BJ (cell line): ENCODE measurements at regions not wholly inside any gene's neighbourhood (a gene's known extent, or its start where the extent isn't known, plus 50 kb on each side); places are given as distances from the start of the nearest gene placed in this dataset.
"Not testable (repeated sequence)": the region's sequence is repeated elsewhere in the genome, so short reads cannot be mapped to it uniquely, and the experiment has no call there.

Experiments
- CTCF ChIA-PET: fragments of 350-600 bp; formaldehyde crosslinking; extraction: SDS; loops from one replicate; lab custom pipeline; 2021; ENCODE audit warnings: antibody characterized with exemption, inconsistent platforms; lab: Yijun Ruan, JAX
- POLR2A ChIA-PET: fragments of 300-600 bp; sonication (Branson Sonifier 250); formaldehyde crosslinking; extraction: SDS; loops from one replicate; lab custom pipeline; 2021; ENCODE audit warnings: antibody characterized with exemption; lab: Charles Lee
- DNase-seq: peaks from one replicate; pipeline ENCODE4 v3.0.0-alpha.2; 2011; ENCODE audit warnings: low read depth
- H3K27me3 ChIP-seq: 2 replicates; pipeline ENCODE4 v1.6.0; 2011; ENCODE audit warnings: low read length; ENCODE audit not compliant: control insufficient read depth, insufficient read depth
- H3K36me3 ChIP-seq: 2 replicates; pipeline ENCODE4 v1.5.1; 2011; ENCODE audit warnings: low read length; ENCODE audit not compliant: control insufficient read depth, insufficient read depth
- H3K4me3 ChIP-seq: 2 replicates; pipeline ENCODE4 v1.5.1; 2011; ENCODE audit warnings: low read depth, mild to moderate bottlenecking, control low read depth, low read length
- TF ChIP-seq, protein P1 (sequence below): IDR thresholded peaks from 2 replicates; pipeline ENCODE4 v1.5.1; 2011; ENCODE audit warnings: low read depth, mild to moderate bottlenecking, control low read depth, inconsistent platforms, low read length, moderate library complexity; ENCODE audit not compliant: insufficient read depth

- DNase-seq, POLR2A ChIA-PET, H3K4me3 ChIP-seq, H3K36me3 ChIP-seq: not testable (repeated sequence)
- CTCF ChIA-PET: interaction anchor here (0.8 to 2.0 kb wide), 2 partner anchors 149 to 159 kb away, joined by 3 to 7 read pairs; no protein-coding TSS in a partner anchor
- peaks cover 17% of the 10 kb centered on the region; the same call in 1 of the 2 replicates for H3K27me3 ChIP-seq
These were observed 82.7 kb downstream of the TFRC start for GRCh38 chr3:195999176-195999575.

DNA sequence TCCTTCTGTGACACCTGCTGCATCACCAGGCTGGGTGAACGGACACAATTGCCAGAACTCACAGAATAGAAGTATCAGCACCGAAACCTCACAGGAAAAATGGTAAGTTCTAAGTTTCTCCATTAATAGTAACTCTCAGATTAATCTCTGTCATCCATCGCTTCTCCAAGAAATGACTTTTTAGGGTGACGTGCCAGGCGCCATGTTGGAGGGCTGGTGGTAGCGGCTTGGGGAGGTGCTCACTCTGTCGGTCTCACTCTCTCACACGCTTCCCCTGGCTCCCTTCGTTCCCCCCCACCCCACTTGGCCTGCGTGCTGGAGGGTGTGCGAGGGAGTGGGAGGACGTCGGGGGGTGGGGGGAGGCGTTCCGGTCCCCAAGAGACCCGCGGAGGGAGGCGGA, 85.6 kb downstream of the TFRC start:
- H3K36me3 ChIP-seq, CTCF ChIA-PET, H3K4me3 ChIP-seq, DNase-seq, H3K27me3 ChIP-seq, POLR2A ChIA-PET: not testable (repeated sequence)

DNA sequence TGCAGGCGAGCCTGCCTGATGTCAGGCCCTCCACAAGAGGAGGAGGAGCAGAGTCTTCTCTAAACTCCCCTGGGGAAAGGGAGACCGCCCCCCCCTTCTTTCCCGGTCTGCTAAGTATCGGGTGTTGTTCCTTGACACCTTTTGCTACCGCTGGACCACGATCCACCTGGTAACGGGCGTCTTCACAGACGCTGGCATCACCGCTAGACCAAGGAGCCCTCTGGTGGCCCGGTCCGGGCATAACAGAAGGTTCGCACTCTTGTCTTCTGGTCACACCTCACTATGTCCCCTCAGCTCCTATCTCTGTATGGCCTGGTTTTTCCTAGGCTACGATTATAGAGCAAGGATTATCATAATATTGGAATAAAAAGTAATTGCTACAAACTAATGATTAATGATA, 86.0 kb upstream of the TNK2 start:
- H3K27me3 ChIP-seq, DNase-seq, H3K4me3 ChIP-seq, POLR2A ChIA-PET, H3K36me3 ChIP-seq, CTCF ChIA-PET: not testable (repeated sequence)
- TF ChIP-seq, protein P1, sequence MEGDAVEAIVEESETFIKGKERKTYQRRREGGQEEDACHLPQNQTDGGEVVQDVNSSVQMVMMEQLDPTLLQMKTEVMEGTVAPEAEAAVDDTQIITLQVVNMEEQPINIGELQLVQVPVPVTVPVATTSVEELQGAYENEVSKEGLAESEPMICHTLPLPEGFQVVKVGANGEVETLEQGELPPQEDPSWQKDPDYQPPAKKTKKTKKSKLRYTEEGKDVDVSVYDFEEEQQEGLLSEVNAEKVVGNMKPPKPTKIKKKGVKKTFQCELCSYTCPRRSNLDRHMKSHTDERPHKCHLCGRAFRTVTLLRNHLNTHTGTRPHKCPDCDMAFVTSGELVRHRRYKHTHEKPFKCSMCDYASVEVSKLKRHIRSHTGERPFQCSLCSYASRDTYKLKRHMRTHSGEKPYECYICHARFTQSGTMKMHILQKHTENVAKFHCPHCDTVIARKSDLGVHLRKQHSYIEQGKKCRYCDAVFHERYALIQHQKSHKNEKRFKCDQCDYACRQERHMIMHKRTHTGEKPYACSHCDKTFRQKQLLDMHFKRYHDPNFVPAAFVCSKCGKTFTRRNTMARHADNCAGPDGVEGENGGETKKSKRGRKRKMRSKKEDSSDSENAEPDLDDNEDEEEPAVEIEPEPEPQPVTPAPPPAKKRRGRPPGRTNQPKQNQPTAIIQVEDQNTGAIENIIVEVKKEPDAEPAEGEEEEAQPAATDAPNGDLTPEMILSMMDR: peak; percentile 26; the same call in 1 of the 2 replicates

DNA sequence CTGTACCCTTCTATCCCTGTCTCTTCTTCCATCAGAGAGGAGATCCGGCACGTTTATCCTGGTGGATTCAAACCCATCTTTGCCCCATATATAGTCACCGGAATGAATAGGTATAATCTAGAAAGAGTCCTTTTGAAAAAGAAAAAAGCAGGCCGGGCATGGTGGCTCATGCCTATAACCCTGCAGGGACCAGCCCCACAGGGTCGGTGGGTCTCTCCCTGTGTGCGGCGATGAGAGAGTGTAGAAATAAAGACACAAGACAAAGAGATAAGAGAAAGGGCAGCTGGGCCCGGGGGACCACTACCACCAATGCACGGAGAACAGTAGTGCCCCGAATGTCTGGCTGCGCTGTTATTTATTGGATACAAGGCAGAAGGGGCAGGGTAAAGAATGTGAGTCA, 85.3 kb upstream of the TNK2 start:
- H3K27me3 ChIP-seq, POLR2A ChIA-PET, H3K36me3 ChIP-seq, H3K4me3 ChIP-seq, DNase-seq: not testable (repeated sequence)
- CTCF ChIA-PET: interaction anchor here (0.6 kb wide), 1 partner anchor 71 kb away, joined by 3 read pairs; no protein-coding TSS in a partner anchor

DNA sequence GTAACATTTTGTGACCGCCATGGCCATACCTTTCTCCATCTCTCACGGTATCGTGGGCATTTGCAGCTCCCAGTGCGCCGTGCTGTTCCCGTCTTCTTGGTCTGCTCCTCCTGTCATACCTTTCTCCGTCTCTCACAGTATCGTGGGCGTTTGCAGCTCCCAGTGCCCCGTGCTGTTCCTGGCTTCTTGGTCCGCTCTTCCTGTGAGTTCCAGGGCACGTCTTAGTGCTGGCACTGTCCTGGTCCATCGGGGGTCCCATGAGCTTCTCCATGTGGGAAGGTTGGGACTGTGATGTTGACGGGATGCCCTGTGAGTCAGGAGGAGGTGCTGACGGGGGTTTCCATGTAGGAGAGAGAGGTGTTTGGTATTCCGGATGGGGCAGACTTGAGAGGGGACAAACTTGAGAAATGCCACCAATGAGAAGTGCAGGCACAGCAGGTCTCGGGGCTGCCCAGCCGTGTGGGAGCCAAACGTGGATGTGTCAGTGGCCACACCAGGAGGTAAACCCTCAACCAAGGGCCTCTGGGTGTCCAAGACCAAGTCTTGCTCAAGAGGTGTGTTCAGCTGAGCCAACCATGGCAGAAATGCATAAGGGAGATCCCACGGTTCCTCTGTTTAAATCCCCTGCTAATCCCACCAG, 84.7 kb upstream of the TNK2 start:
- H3K27me3 ChIP-seq, H3K36me3 ChIP-seq, POLR2A ChIA-PET, H3K4me3 ChIP-seq, DNase-seq: not testable (repeated sequence)
- CTCF ChIA-PET: interaction anchor here (0.6 kb wide), 1 partner anchor 70 kb away, joined by 3 read pairs; no protein-coding TSS in a partner anchor

DNA sequence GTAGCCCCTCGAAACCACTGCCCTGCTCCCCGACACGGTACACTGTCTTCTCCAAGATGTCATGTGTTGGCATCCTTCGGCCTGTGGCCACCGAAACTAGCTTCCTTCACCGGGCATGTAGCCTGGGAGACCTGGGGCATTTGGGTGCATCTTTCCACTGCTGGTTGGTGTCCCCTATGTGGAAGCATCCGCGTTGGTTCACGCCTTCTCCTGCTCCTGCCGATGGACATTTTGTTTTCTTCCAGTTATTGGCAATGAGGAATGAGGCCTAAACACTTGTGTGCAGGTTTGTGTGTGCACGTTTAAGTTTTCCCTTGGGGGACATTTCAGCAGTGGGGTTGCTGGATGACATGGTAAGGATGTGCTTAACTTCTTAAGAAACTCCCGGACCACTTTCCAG, 83.6 kb upstream of the TNK2 start:
- H3K4me3 ChIP-seq, H3K36me3 ChIP-seq, POLR2A ChIA-PET, H3K27me3 ChIP-seq, DNase-seq, CTCF ChIA-PET: not testable (repeated sequence)

GRCh38 chr3:195991243-195991642, 82.9 kb upstream of the TNK2 start:
- POLR2A ChIA-PET, DNase-seq, H3K36me3 ChIP-seq, H3K4me3 ChIP-seq, CTCF ChIA-PET, H3K27me3 ChIP-seq: not testable (repeated sequence)

- POLR2A ChIA-PET, DNase-seq, CTCF ChIA-PET, H3K36me3 ChIP-seq, H3K27me3 ChIP-seq: not testable (repeated sequence)
- peak overlapping the region; percentile 66 for H3K4me3 ChIP-seq
These were observed 82.5 kb upstream of the TNK2 start for GRCh38 chr3:195990841-195991174.

- H3K27me3 ChIP-seq, CTCF ChIA-PET, POLR2A ChIA-PET, H3K36me3 ChIP-seq, DNase-seq: not testable (repeated sequence)
- peak overlapping the region; percentile 66 for H3K4me3 ChIP-seq
These were observed 81.8 kb upstream of the TNK2 start for GRCh38 chr3:195989921-195990840.

DNA sequence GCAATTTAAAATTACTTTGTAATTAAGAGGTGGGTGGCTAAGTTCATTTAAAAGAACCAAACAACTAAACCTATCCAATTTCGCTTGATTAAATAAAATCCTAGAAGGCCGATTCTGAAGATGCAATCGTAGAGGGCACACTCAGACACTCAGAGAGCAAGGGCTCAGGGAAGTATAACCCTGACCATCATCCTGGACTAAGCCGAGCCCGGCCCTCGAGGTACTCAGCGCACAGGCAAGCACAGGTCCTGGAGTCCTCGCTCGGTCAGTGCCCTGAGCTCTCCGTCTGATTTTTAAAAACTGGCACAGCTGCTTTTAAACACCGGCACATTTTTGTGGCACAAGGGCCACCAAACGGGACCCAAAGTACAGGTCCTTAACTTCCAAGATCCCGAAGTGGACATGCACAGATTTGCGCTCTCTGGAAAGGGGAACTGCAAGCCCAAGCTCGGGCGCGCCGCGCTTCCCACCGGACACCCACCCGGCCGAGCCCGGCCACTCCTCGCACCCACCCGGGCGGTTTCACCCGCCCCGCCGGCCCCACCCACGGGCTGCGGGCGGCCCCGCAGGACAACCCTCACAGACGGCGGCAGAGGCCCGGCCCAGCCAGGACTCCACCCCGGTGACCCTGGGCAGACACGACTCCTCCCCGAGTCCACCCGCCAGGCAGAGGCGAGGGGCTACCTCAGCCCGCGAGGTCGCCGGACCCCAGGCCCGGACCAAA, 81.0 kb upstream of the TNK2 start:
- H3K36me3 ChIP-seq, H3K27me3 ChIP-seq, DNase-seq, CTCF ChIA-PET, POLR2A ChIA-PET: not testable (repeated sequence)
- H3K4me3 ChIP-seq: peak overlapping the region; percentile 56

DNA sequence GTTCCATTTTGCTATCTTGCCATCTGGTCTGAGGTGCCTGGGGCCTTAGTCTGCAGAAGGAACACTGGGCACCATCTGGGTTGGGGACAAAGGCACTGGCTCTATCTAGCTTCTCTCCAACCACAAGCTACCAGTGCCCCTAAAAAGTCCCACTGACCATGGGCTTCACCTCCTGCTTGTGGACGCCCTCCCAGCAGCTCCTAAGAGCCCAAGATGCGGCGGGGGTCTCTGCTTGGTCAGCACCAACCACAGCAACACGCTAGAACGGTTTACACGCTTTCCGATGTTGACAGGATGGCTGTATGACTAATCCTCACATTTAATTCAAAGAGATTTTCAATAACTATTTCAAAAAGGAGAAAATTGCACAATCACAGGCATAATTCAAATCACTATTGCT, 80.4 kb upstream of the TNK2 start:
- CTCF ChIA-PET, H3K27me3 ChIP-seq, POLR2A ChIA-PET, H3K4me3 ChIP-seq, DNase-seq, H3K36me3 ChIP-seq: not testable (repeated sequence)
